Cardiac fibroblast (primary cell): ENCODE measurements at regions not wholly inside any gene's neighbourhood (a gene's known extent, or its start where the extent isn't known, plus 50 kb on each side); places are given as distances from the start of the nearest gene placed in this dataset.

Experiments
- DNase-seq, 2 donors: peaks; one replicate each; pipeline versions ENCODE4 v3.0.0 to v3.0.0-alpha.2; 2010; ENCODE audit warnings: low read depth in 2 of 2
- H3K4me3 ChIP-seq, 2 donors: replicated peaks in 1 of 2; 1 replicate in 1 of 2; 2 replicates in 1 of 2; pipeline ENCODE4 v1.5.1; 2011; ENCODE audit warnings: low read depth in 2 of 2, low read length in 2 of 2, mild to moderate bottlenecking in 2 of 2, moderate library complexity in 1 of 2
- CTCF ChIP-seq: IDR thresholded peaks from one replicate; pipeline ENCODE4 v1.5.1; 2011; ENCODE audit warnings: low read depth, mild to moderate bottlenecking, low read length, inconsistent platforms

- no peak for TF ChIP-seq CTCF
- DNase-seq, result peak; percentile 13 to 86
- H3K4me3 ChIP-seq, result no peak overlapping the region
These were observed 116.3 kb upstream of the RCN1 start for GRCh38 chr11:31974366-31975136.

DNA sequence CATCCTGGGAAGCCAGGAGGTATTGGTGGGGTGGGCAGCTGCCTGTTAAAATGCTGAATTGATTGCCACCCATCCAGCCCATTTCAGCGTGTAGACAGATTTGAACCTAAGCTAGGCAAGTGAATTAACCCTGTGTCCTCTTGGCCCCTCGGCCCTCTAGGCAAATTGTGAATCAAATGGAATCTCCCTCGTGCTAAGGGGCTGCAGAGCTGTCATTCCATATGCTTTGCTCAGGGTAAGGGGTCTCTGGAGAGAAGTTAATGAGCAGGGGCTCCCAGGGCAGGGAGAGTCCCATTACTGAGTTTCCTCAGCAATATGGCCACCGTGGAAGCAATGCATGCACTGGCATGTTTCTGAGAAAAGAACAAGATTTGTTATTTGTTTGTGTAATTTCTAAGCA, 117.7 kb upstream of the RCN1 start:
- DNase-seq, result no peak
- no peak overlapping the region for H3K4me3 ChIP-seq
- TF ChIP-seq CTCF, result no peak

DNA sequence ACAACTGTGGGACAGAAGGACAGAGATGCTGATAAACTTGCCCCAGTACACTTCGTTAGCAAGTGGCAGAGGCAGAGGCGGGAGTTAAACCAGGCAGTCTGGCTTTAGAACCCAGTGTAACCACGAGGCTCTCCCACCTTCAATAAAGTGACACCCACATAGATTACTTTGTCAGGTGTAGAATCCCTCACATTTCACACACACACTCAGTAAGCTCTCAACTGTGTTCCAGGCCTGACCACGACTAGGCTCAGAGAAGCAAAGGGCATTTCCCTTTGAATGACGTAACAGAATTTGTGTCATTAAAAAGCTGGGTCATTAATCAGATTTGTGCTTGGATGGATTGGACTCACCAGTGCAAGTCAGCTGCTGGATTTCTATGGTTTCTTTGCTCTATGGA, 118.3 kb upstream of the RCN1 start:
- no peak for DNase-seq
- no peak for TF ChIP-seq CTCF
- no peak overlapping the region for H3K4me3 ChIP-seq

DNA sequence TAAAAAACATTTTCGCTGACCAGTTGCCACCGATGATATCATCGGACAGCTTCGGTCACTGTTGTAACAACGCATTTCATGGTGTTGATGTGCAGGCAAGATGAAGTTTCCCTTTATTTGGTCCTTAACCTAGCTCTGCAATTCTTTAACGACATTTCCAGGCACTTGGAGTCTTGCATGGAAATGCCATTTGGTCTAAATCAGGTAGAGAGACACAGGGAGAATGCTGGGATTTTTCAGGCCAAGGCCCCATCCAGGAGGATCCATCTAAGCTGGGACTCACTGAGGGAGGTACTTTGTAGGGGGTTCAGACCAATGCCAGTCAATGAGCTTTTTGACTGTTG, 121.5 kb upstream of the RCN1 start:
- no peak for TF ChIP-seq CTCF
- H3K4me3 ChIP-seq, result no peak overlapping the region
- no peak for DNase-seq

GRCh38 chr11:31968461-31969358, 122.2 kb upstream of the RCN1 start:
- no peak overlapping the region for H3K4me3 ChIP-seq
- DNase-seq, result peak; percentile 77 to 83
- TF ChIP-seq CTCF, result no peak

DNA sequence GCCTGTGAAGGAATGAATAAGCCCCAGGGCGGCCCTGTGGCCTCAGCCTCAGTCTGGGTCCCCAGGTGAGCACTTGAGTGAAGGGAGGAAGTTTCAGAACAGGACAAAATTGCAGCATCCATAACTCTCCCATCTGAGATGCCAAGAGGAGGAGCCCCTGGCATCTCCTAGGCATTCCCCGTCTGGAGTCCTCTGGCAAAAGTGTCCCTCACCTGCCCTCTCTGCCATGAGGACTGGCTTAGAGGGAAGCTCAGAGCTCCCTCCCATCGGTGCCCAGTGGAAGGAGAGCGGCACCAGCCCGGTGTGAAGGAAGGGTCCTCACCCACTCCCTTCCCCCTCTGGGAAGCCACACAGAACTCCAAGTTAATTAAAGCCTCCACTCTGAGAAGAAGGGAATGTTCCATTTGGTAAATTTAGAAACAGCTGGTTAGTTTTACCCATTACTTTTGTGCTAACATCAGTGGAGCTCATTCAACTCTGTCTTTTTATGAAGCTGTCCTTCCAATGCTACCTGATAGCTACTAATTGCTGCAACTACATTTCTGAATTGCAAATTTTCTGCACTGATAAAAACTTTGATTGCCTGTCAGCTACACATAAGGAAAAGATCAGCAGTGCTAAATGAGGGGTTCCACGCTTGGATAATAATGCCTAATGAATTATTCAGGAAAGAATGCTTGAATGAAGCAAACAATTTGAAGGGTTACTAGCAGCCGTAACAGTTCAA, 123.3 kb upstream of the RCN1 start:
- TF ChIP-seq CTCF, result no peak
- H3K4me3 ChIP-seq, result no peak overlapping the region
- no peak for DNase-seq
